Hepatocyte (in vitro differentiated cells): ENCODE measurements at regions not wholly inside any gene's neighbourhood (a gene's known extent, or its start where the extent isn't known, plus 50 kb on each side); places are given as distances from the start of the nearest gene placed in this dataset.

ENCODE experiments used
- DNase-seq: peaks from one replicate; pipeline ENCODE4 v3.0.0-alpha.2; 2016; ENCODE audit warnings: low spot score
- H2AFZ ChIP-seq: fragments of 200-600 bp; sonication (generic); 2 replicates; pipeline ENCODE4 v1.6.0; 2016; ENCODE audit warnings: antibody characterized with exemption, mild to moderate bottlenecking
- H3K27ac ChIP-seq: fragments of 200-600 bp; sonication (generic); 2 replicates; pipeline ENCODE4 v1.5.1; 2016; ENCODE audit warnings: mild to moderate bottlenecking
- H3K27me3 ChIP-seq: fragments of 200-600 bp; sonication (generic); 2 replicates; pipeline ENCODE4 v1.6.1; 2016
- H3K36me3 ChIP-seq: fragments of 200-600 bp; sonication (generic); replicated peaks from 2 replicates; pipeline ENCODE4 v1.5.1; 2016; ENCODE audit warnings: low read depth; ENCODE audit not compliant: insufficient read depth
- H3K4me1 ChIP-seq: fragments of 200-600 bp; sonication (generic); 2 replicates; pipeline ENCODE4 v1.5.1; 2016; ENCODE audit warnings: mild to moderate bottlenecking, moderate library complexity; ENCODE audit not compliant: insufficient read depth
- H3K4me2 ChIP-seq: fragments of 200-600 bp; sonication (generic); 2 replicates; pipeline ENCODE4 v1.6.0; 2016
- H3K4me3 ChIP-seq: fragments of 200-600 bp; sonication (generic); 2 replicates; pipeline ENCODE4 v1.5.1; 2016; ENCODE audit warnings: mild to moderate bottlenecking
- H3K79me2 ChIP-seq: fragments of 200-600 bp; sonication (generic); 2 replicates; pipeline ENCODE4 v1.6.0; 2017; ENCODE audit warnings: mild to moderate bottlenecking
- H3K9me2 ChIP-seq: fragments of 200-600 bp; sonication (generic); replicated peaks from 2 replicates; pipeline ENCODE4 v1.6.0; 2017; ENCODE audit warnings: mild to moderate bottlenecking; ENCODE audit not compliant: insufficient read depth
- H3K9me3 ChIP-seq: fragments of 200-600 bp; sonication (generic); 2 replicates; pipeline ENCODE4 v1.5.1; 2016; ENCODE audit warnings: low read depth, mild to moderate bottlenecking
- H4K20me1 ChIP-seq: fragments of 200-600 bp; sonication (generic); 2 replicates; pipeline ENCODE4 v1.6.0; 2016; ENCODE audit warnings: mild to moderate bottlenecking; ENCODE audit not compliant: insufficient read depth, poor library complexity, severe bottlenecking
- EZH2 ChIP-seq: fragments of 200-600 bp; sonication (generic); IDR thresholded peaks from 2 replicates; pipeline ENCODE4 v1.6.1; 2016; ENCODE audit warnings: antibody characterized with exemption, mild to moderate bottlenecking, borderline replicate concordance
- EZH2phosphoT487 ChIP-seq: fragments of 200-600 bp; sonication (generic); IDR thresholded peaks from one replicate; pipeline ENCODE4 v1.6.1; 2018; ENCODE audit warnings: antibody characterized with exemption, mild to moderate bottlenecking, low read depth, moderate library complexity; ENCODE audit not compliant: unreplicated experiment, severe bottlenecking
- WGBS: methylation state at CpG from one replicate; pipeline ENCODE4 v1.1.6; 2016; ENCODE audit warnings: low lambda C conversion rate; ENCODE audit errors: missing lambda C conversion rate; 5-methylcytosine and 5-hydroxymethylcytosine counted together
- TF ChIP-seq, protein P1 (sequence below): fragments of 200-600 bp; sonication (generic); IDR thresholded peaks from 2 replicates; pipeline ENCODE4 v1.5.1; 2016; ENCODE audit warnings: antibody characterized with exemption, mild to moderate bottlenecking; ENCODE audit not compliant: poor library complexity

GRCh38 chr9:78927099-78927940, 630.4 kb downstream of the PSAT1 start:
- H3K27me3 ChIP-seq = no peaks in the 10 kb centered on the region
- TF ChIP-seq EZH2 = no peak
- TF ChIP-seq, protein P1, sequence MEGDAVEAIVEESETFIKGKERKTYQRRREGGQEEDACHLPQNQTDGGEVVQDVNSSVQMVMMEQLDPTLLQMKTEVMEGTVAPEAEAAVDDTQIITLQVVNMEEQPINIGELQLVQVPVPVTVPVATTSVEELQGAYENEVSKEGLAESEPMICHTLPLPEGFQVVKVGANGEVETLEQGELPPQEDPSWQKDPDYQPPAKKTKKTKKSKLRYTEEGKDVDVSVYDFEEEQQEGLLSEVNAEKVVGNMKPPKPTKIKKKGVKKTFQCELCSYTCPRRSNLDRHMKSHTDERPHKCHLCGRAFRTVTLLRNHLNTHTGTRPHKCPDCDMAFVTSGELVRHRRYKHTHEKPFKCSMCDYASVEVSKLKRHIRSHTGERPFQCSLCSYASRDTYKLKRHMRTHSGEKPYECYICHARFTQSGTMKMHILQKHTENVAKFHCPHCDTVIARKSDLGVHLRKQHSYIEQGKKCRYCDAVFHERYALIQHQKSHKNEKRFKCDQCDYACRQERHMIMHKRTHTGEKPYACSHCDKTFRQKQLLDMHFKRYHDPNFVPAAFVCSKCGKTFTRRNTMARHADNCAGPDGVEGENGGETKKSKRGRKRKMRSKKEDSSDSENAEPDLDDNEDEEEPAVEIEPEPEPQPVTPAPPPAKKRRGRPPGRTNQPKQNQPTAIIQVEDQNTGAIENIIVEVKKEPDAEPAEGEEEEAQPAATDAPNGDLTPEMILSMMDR = no peak
- no peak for TF ChIP-seq EZH2phosphoT487
- DNase-seq = no peak
- H3K4me2 ChIP-seq = no peak overlapping the region
- no peak overlapping the region for H3K27ac ChIP-seq
- H3K9me3 ChIP-seq = no peaks in the 10 kb centered on the region
- no peaks in the 10 kb centered on the region for H3K36me3 ChIP-seq
- H3K79me2 ChIP-seq = no peaks in the 10 kb centered on the region
- H2AFZ ChIP-seq = no peak overlapping the region
- no peaks in the 10 kb centered on the region for H3K4me1 ChIP-seq
- WGBS = 97% methylated on average over 1 of the region's 1 CpG
- no peak overlapping the region for H3K4me3 ChIP-seq
- H4K20me1 ChIP-seq = no peaks in the 10 kb centered on the region
- no peaks in the 10 kb centered on the region for H3K9me2 ChIP-seq

- no peaks in the 10 kb centered on the region for H3K36me3 ChIP-seq
- H3K4me1 ChIP-seq = no peaks in the 10 kb centered on the region
- H3K9me2 ChIP-seq = no peaks in the 10 kb centered on the region
- H3K27ac ChIP-seq = no peak overlapping the region
- no peaks in the 10 kb centered on the region for H3K27me3 ChIP-seq
- H2AFZ ChIP-seq = no peak overlapping the region
- H3K79me2 ChIP-seq = no peaks in the 10 kb centered on the region
- 75% methylated on average over 7 of the region's 7 CpGs for WGBS
- DNase-seq = no peak
- H3K4me3 ChIP-seq = no peak overlapping the region
- H4K20me1 ChIP-seq = no peaks in the 10 kb centered on the region
- TF ChIP-seq EZH2phosphoT487 (no peak), EZH2 (no peak)
- TF ChIP-seq, protein P1 = no peak
- no peak overlapping the region for H3K4me2 ChIP-seq
- no peaks in the 10 kb centered on the region for H3K9me3 ChIP-seq
Measured at GRCh38 chr9:78928625-78929405, 631.9 kb downstream of the PSAT1 start.

DNA sequence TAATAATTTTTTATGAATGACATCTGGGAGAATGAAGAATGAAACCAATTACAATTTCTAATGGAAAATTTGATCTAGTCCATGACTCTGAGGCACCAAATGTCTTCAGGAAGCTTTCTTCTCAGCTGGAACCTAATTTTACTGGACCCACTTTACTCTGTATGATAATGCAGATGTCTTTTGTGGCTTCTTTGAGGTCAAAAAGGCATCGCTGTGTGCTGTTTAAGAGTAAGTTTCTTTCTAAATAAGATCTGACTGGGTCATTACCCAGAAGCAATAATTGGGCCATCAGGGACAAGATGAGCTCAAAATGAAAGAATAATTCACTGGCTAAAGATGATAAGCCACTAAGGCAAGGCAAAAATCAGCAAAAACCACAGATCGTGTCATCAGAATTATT, 633.4 kb downstream of the PSAT1 start:
- H3K9me2 ChIP-seq = no peaks in the 10 kb centered on the region
- H4K20me1 ChIP-seq = no peaks in the 10 kb centered on the region
- H3K4me1 ChIP-seq = no peaks in the 10 kb centered on the region
- no peak overlapping the region for H3K27ac ChIP-seq
- WGBS = 92% methylated on average over 2 of the region's 2 CpGs
- no peak overlapping the region for H2AFZ ChIP-seq
- no peak overlapping the region for H3K4me3 ChIP-seq
- H3K27me3 ChIP-seq = no peaks in the 10 kb centered on the region
- no peak for DNase-seq
- H3K79me2 ChIP-seq = no peaks in the 10 kb centered on the region
- H3K9me3 ChIP-seq = no peaks in the 10 kb centered on the region
- TF ChIP-seq, protein P1 = no peak
- TF ChIP-seq EZH2phosphoT487 (no peak), EZH2 (no peak)
- H3K36me3 ChIP-seq = no peaks in the 10 kb centered on the region
- H3K4me2 ChIP-seq = no peak overlapping the region
